Heart left ventricle (tissue), 16 donors: ENCODE measurements at regions not wholly inside any gene's neighbourhood (a gene's known extent, or its start where the extent isn't known, plus 50 kb on each side); places are given as distances from the start of the nearest gene placed in this dataset.
A peak's percentile ranks its signal among the peaks of the same experiment; 100 is the strongest.

Experiments
- ATAC-seq, 4 donors: fragments of 200-7000 bp; cut with Tn5 transposase; one replicate each; pipeline ENCODE4 v1.9.1; 2020 to 2022; ENCODE audit warnings: moderate library complexity in 4 of 4, mild to moderate bottlenecking in 3 of 4, moderate number of reproducible peaks in 1 of 4
- DNase-seq, 5 donors: peaks; one replicate each; pipeline ENCODE4 v3.0.0-alpha.2; 2020
- H3K27ac ChIP-seq, 12 donors: fragments of 200-600 bp; sonication (generic) in 4 of 12; one replicate each; pipeline versions ENCODE4 v1.5.0 to v1.8.0; 2016 to 2022; ENCODE audit warnings: mild to moderate bottlenecking in 2 of 12
- H3K27me3 ChIP-seq, 9 donors: fragments of 200-600 bp; sonication (generic) in 2 of 9; one replicate each; pipeline versions ENCODE4 v1.5.1 to v1.8.0; 2016 to 2022; ENCODE audit warnings: mild to moderate bottlenecking in 3 of 9
- H3K36me3 ChIP-seq, 9 donors: fragments of 200-600 bp; sonication (generic) in 2 of 9; one replicate each; pipeline versions ENCODE4 v1.5.0 to v1.8.0; 2018 to 2022; ENCODE audit warnings: mild to moderate bottlenecking in 2 of 9
- H3K4me1 ChIP-seq, 12 donors: fragments of 200-600 bp; sonication (generic) in 4 of 12; one replicate each; pipeline versions ENCODE4 v1.5.0 to v1.8.0; 2016 to 2022; ENCODE audit warnings: mild to moderate bottlenecking in 3 of 12
- H3K4me3 ChIP-seq, 12 donors: fragments of 200-600 bp; sonication (generic) in 4 of 12; one replicate each; pipeline versions ENCODE4 v1.5.0 to v1.8.0; 2017 to 2022; ENCODE audit warnings: mild to moderate bottlenecking in 9 of 12, moderate library complexity in 4 of 12
- H3K9me3 ChIP-seq, 12 donors: fragments of 200-600 bp; sonication (generic) in 4 of 12; one replicate each; pipeline versions ENCODE4 v1.5.0 to v1.8.0; 2016 to 2022; ENCODE audit warnings: mild to moderate bottlenecking in 1 of 12
- CTCF ChIP-seq, 12 donors: fragments of 200-600 bp; sonication (generic) in 4 of 12; IDR thresholded peaks; one replicate each; pipeline versions ENCODE4 v1.5.0 to v1.8.0; 2018 to 2022; ENCODE audit warnings: antibody characterized with exemption in 12 of 12, mild to moderate bottlenecking in 5 of 12
- POLR2A ChIP-seq, 2 donors: fragments of 450-650 bp; IDR thresholded peaks; one replicate each; pipeline ENCODE4 v1.6.1; 2017; ENCODE audit warnings: antibody characterized with exemption in 2 of 2, mild to moderate bottlenecking in 2 of 2, moderate library complexity in 2 of 2
- WGBS, 4 donors: extraction: QIAGEN DNeasy Blood & Tissue Kit in 2 of 4; methylation state at CpG; one replicate each; pipeline versions ENCODE4 v1.1.5 to v1.1.7; 2013 to 2018; 5-methylcytosine and 5-hydroxymethylcytosine counted together
- intact Hi-C, 10 donors: fragments of 100-400 bp; cut with DNase I; formaldehyde crosslinking; loops; one replicate each; pipeline versions ENCODE4 v1.11.1 to v1.14.2; 2022
- donor health status: ischemic (EF 13 %, LVEDD 7.1; RV severe dilation, severe dysfunction).
- donor health status: healthy with polysubstance abuse.
- donor health status: DM: no; HTN: yes; CAD: no.
- donor health status: DM: no; HTN: no; CAD: no.
- donor health status: ischemic (EF 25% LVEDD 6.9; RV normal size, moderate dysfunction).
- donor health status: ischemic (EF 25% LVEDD 5.7; RV mildly dilated, moderate dysfunction).
- donor health status: healthy.
- donor health status: DM: yes; HTN: yes; CAD: no.
- donor health status: ischemic (EF 35%, LVEDD 5.7; RV mildly dilated, moderate dysfunction).
- donor health status: nonischemic (EF 11% LVEDD 7.7; RV severe dilation, severe dysfunction).
- donor health status: DM: yes; HTN: yes; CAD: no.
- donor health status: PGD.
- donor health status: ischemic (EF 29% LVEDD 5.4; RV normal size, mild dysfunction).
- donor health status: nonischemic (EF 23%, LVEDD 6.1; RV moderate dilation, normal function).

- H3K4me3 ChIP-seq, result no peak overlapping the region
- H3K27ac ChIP-seq, result no peak overlapping the region
- no peaks in the 10 kb centered on the region for H3K27me3 ChIP-seq
- intact Hi-C loops, result no loop called here
- H3K9me3 ChIP-seq, result no peaks in the 10 kb centered on the region
- WGBS, 4 donors, result 90 to 98% (median 91%) methylated on average over 3 of the region's 3 CpGs
- ATAC-seq, result no peak
- H3K36me3 ChIP-seq, result no peaks in the 10 kb centered on the region
- peaks cover 2 to 25% (median 20%) of the 10 kb centered on the region in 12 donors for H3K4me1 ChIP-seq
- no peak for DNase-seq
- TF ChIP-seq POLR2A (IDR thresholded peaks at IDR 0.05) (no peak), CTCF (IDR thresholded peaks at IDR 0.05) (peak in 1 of 12 donors; percentile 15)
Measured at GRCh38 chr11:128204898-128205297, 382.5 kb downstream of the ETS1 start.

DNA sequence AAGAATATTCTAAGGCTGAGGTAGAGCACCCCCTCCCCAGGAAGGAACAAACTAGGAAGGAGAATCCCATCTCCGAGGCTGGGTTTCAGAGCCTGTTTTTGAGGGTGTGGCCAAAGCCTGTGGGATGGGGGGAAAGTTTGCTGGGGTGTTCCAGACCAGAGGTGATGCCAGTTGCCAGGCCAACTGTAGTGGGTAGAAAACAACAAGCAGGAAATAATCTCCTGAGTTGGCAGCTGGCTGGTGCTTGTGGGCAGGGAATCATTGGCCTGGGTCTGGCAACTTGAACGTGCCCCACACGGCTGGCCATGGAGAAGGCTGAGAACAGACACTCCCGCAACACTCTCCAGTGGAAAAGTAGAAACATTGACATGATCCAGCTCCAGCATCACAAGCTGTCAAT is 385.6 kb downstream of the ETS1 start:
- 68 to 80% (median 77%) methylated on average over 4 of the region's 4 CpGs for WGBS, 4 donors
- H3K36me3 ChIP-seq, result no peaks in the 10 kb centered on the region
- no peak overlapping the region for H3K27ac ChIP-seq
- H3K4me3 ChIP-seq, result no peak overlapping the region
- no peak for DNase-seq
- no peaks in the 10 kb centered on the region for H3K27me3 ChIP-seq
- H3K9me3 ChIP-seq, result no peaks in the 10 kb centered on the region
- H3K4me1 ChIP-seq, result no peaks in the 10 kb centered on the region
- ATAC-seq, result no peak
- TF ChIP-seq POLR2A (IDR thresholded peaks at IDR 0.05), result no peak
- TF ChIP-seq CTCF (IDR thresholded peaks at IDR 0.05), result no peak
- intact Hi-C loops, result no loop called here

- no peaks in the 10 kb centered on the region for H3K36me3 ChIP-seq
- WGBS, 4 donors, result 87 to 92% (median 89%) methylated on average over 5 of the region's 5 CpGs
- intact Hi-C loops, result no loop called here
- no peak for DNase-seq
- H3K4me1 ChIP-seq, result no peaks in the 10 kb centered on the region
- H3K4me3 ChIP-seq, result no peak overlapping the region
- no peak for ATAC-seq
- H3K9me3 ChIP-seq, result no peaks in the 10 kb centered on the region
- no peak overlapping the region for H3K27ac ChIP-seq
- no peak for TF ChIP-seq CTCF (IDR thresholded peaks at IDR 0.05)
- no peak for TF ChIP-seq POLR2A (IDR thresholded peaks at IDR 0.05)
- H3K27me3 ChIP-seq, result no peaks in the 10 kb centered on the region
Measured at GRCh38 chr11:128201009-128201408, 386.3 kb downstream of the ETS1 start.

DNA sequence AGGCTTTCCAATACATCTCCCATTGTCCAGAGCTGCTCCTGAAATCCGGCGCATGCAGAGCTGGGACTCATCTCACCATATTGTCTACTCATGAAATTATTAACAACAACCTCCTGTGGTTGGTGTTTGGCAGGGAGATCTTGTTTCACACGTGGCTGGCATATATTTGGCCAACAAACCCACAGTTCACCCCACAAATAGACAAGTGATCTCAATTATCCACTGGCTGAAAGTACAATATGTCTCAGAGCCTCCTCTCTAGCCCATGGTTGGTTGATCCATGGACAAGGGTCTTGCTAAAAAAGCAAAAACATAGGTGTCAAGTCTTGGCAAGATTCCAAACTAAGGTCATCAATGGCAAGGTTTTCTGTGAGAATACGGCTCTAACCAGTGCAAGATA is 386.9 kb downstream of the ETS1 start:
- Histone ChIP-seq H3K9me3 (no peaks in the 10 kb centered on the region), H3K4me1 (peaks cover 0 to 3% (median 0%) of the 10 kb centered on the region in 12 donors), H3K27me3 (no peaks in the 10 kb centered on the region), H3K27ac (no peak overlapping the region), H3K36me3 (no peaks in the 10 kb centered on the region), H3K4me3 (no peak overlapping the region)
- WGBS, 4 donors, result 76 to 84% (median 83%) methylated on average over 4 of the region's 4 CpGs
- no peak for DNase-seq
- no peak for ATAC-seq
- TF ChIP-seq CTCF (IDR thresholded peaks at IDR 0.05) (no peak), POLR2A (IDR thresholded peaks at IDR 0.05) (no peak)
- intact Hi-C loops, result no loop called here
